IMR-90 (cell line): ENCODE measurements at regions not wholly inside any gene's neighbourhood (a gene's known extent, or its start where the extent isn't known, plus 50 kb on each side); places are given as distances from the start of the nearest gene placed in this dataset.
A peak's percentile ranks its signal among the peaks of the same experiment; 100 is the strongest.

Experiments
- ATAC-seq: fragments of 200-7000 bp; cut with Tn5 transposase; 2 replicates; pipeline ENCODE4 v1.9.1; 2020; ENCODE audit warnings: low read depth, mild to moderate bottlenecking, moderate library complexity
- BruUV-seq: library from RNA; stranded (reverse); fragments of 400-500 nt; replicated peaks from 2 replicates; lab custom pipeline; 2021; lab: Mats Ljungman, UMichigan
- CTCF ChIA-PET: fragments of 300-600 bp; formaldehyde crosslinking; extraction: SDS; loops from one replicate; lab custom pipeline; 2021; ENCODE audit warnings: antibody characterized with exemption; lab: Yijun Ruan, JAX
- POLR2A ChIA-PET: fragments of 300-600 bp; sonication (Branson Sonifier 250); formaldehyde crosslinking; loops from one replicate; lab custom pipeline; 2022; ENCODE audit warnings: antibody characterized with exemption; ENCODE audit not compliant: unreplicated experiment; lab: Charles Lee
- DNase-seq: peaks from one replicate; pipeline ENCODE4 v3.0.0; 2013
- H2AFZ ChIP-seq: replicated peaks from 2 replicates; pipeline ENCODE3; 2013; ENCODE audit warnings: low read length, mild to moderate bottlenecking; ENCODE audit not compliant: poor library complexity
- H2AK5ac ChIP-seq: 2 replicates; pipeline ENCODE4 v1.6.1; 2013; ENCODE audit warnings: low read depth, low read length, inconsistent platforms
- H2AK9ac ChIP-seq: replicated peaks from 2 replicates; pipeline ENCODE3; 2013; ENCODE audit warnings: mild to moderate bottlenecking, low read depth, low read length, moderate library complexity; ENCODE audit not compliant: poor library complexity
- H2BK120ac ChIP-seq: 2 replicates; pipeline ENCODE4 v1.6.1; 2013; ENCODE audit warnings: low read depth, low read length, inconsistent platforms
- H2BK15ac ChIP-seq: 3 replicates; pipeline ENCODE4 v1.6.1; 2013; ENCODE audit warnings: low read depth, low read length, inconsistent platforms
- H2BK20ac ChIP-seq: 2 replicates; pipeline ENCODE4 v1.6.1; 2013; ENCODE audit warnings: low read depth, mild to moderate bottlenecking, inconsistent platforms, low read length, moderate library complexity
- H2BK5ac ChIP-seq: 2 replicates; pipeline ENCODE4 v1.6.1; 2013; ENCODE audit warnings: mild to moderate bottlenecking, low read depth, low read length, inconsistent platforms; ENCODE audit not compliant: poor library complexity, severe bottlenecking
- H3K14ac ChIP-seq: replicated peaks from 2 replicates; pipeline ENCODE4 v1.6.1; 2013; ENCODE audit warnings: low read depth, low read length, inconsistent platforms
- H3K18ac ChIP-seq: 2 replicates; pipeline ENCODE4 v1.6.1; 2013; ENCODE audit warnings: low read depth, low read length, control low read depth
- H3K23ac ChIP-seq: 2 replicates; pipeline ENCODE4 v1.6.1; 2013; ENCODE audit warnings: low read depth, low read length, inconsistent platforms
- H3K27ac ChIP-seq: 2 replicates; pipeline ENCODE4 v1.5.1; 2013; ENCODE audit warnings: mild to moderate bottlenecking, control low read depth, low read length; ENCODE audit not compliant: insufficient read depth
- H3K27me3 ChIP-seq: 2 replicates; pipeline ENCODE4 v1.6.1; 2013; ENCODE audit warnings: low read length; ENCODE audit not compliant: control insufficient read depth, insufficient read depth
- H3K36me3 ChIP-seq: 2 replicates; pipeline ENCODE4 v1.6.1; 2013; ENCODE audit warnings: low read length, mixed read lengths; ENCODE audit not compliant: control insufficient read depth, insufficient read depth
- H3K4ac ChIP-seq: 2 replicates; pipeline ENCODE4 v1.6.1; 2013; ENCODE audit warnings: low read depth, low read length, inconsistent platforms
- H3K4me1 ChIP-seq: 2 replicates; pipeline ENCODE4 v1.6.1; 2013; ENCODE audit warnings: low read length, mixed read lengths; ENCODE audit not compliant: control insufficient read depth, insufficient read depth
- H3K4me2 ChIP-seq: 2 replicates; pipeline ENCODE4 v1.6.1; 2013; ENCODE audit warnings: low read depth, mild to moderate bottlenecking, control low read depth, low read length, moderate library complexity
- H3K4me3 ChIP-seq: 2 replicates; pipeline ENCODE4 v1.5.1; 2013; ENCODE audit warnings: low read depth, mild to moderate bottlenecking, control low read depth, low read length, moderate library complexity; ENCODE audit not compliant: insufficient read depth
- H3K56ac ChIP-seq: 2 replicates; pipeline ENCODE4 v1.6.1; 2013; ENCODE audit warnings: low read length, inconsistent platforms; ENCODE audit not compliant: insufficient read depth; ENCODE audit errors: extremely low read depth
- H3K79me1 ChIP-seq, 2 experiments: 2 replicates each; pipeline ENCODE4 v1.6.1; 2013; ENCODE audit warnings: low read length in 2 of 2, inconsistent platforms in 1 of 2, low read depth in 1 of 2
- H3K9ac ChIP-seq: 2 replicates; pipeline ENCODE4 v1.6.1; 2013; ENCODE audit warnings: low read depth, low read length, control low read depth
- H3K9me1 ChIP-seq: 2 replicates; pipeline ENCODE4 v1.6.1; 2013; ENCODE audit warnings: low read length, inconsistent platforms; ENCODE audit not compliant: insufficient read depth
- H3K9me3 ChIP-seq: 2 replicates; pipeline ENCODE4 v1.6.1; 2013; ENCODE audit warnings: low read length; ENCODE audit not compliant: control insufficient read depth, insufficient read depth
- H4K20me1 ChIP-seq: 2 replicates; pipeline ENCODE4 v1.6.1; 2013; ENCODE audit warnings: low read length, inconsistent platforms; ENCODE audit not compliant: insufficient read depth
- H4K5ac ChIP-seq: 2 replicates; pipeline ENCODE4 v1.6.1; 2013; ENCODE audit warnings: mild to moderate bottlenecking, low read depth, low read length, control low read depth
- H4K8ac ChIP-seq, 2 experiments: 2 replicates each; pipeline ENCODE4 v1.6.1; 2013; ENCODE audit warnings: low read depth in 2 of 2, low read length in 2 of 2, control low read depth in 1 of 2, inconsistent platforms in 1 of 2
- H4K91ac ChIP-seq: 2 replicates; pipeline ENCODE4 v1.6.1; 2013; ENCODE audit warnings: low read depth, low read length, inconsistent platforms; ENCODE audit not compliant: insufficient read depth
- BHLHE40 ChIP-seq: fragments of 150-350 bp; IDR thresholded peaks from 2 replicates; pipeline ENCODE4 v1.6.1; 2016; ENCODE audit warnings: mild to moderate bottlenecking, low read depth, low read length
- CEBPB ChIP-seq: IDR thresholded peaks from 2 replicates; pipeline ENCODE4 v1.6.1; 2012; ENCODE audit warnings: low read depth, low read length, improper control_type of control experiment
- CHD1 ChIP-seq: IDR thresholded peaks from 2 replicates; pipeline ENCODE4 v1.6.1; 2012; ENCODE audit warnings: low read depth, low read length, improper control_type of control experiment
- CTCF ChIP-seq: conservative IDR thresholded peaks from 2 replicates; pipeline ENCODE4 v1.5.1; 2012; ENCODE audit warnings: mild to moderate bottlenecking, low read depth, low read length, improper control_type of control experiment
- ELK1 ChIP-seq: fragments of 150-350 bp; IDR thresholded peaks from 2 replicates; pipeline ENCODE4 v1.6.1; 2016; ENCODE audit warnings: low read depth, mild to moderate bottlenecking, low read length, moderate library complexity, borderline replicate concordance
- FOS ChIP-seq: fragments of 150-350 bp; IDR thresholded peaks from 2 replicates; pipeline ENCODE4 v1.6.1; 2016; ENCODE audit warnings: low read depth, low read length
- MAFK ChIP-seq: IDR thresholded peaks from 2 replicates; pipeline ENCODE4 v1.6.1; 2012; ENCODE audit warnings: low read depth, low read length, improper control_type of control experiment
- MAZ ChIP-seq: IDR thresholded peaks from 2 replicates; pipeline ENCODE4 v1.6.1; 2012; ENCODE audit warnings: low read depth, mild to moderate bottlenecking, low read length, improper control_type of control experiment, moderate library complexity, borderline replicate concordance
- NFE2L2 ChIP-seq: fragments of 150-350 bp; IDR thresholded peaks from 2 replicates; pipeline ENCODE4 v1.6.1; 2016; ENCODE audit warnings: low read depth, mild to moderate bottlenecking, low read length
- POLR2A ChIP-seq: IDR thresholded peaks from 2 replicates; pipeline ENCODE4 v1.6.1; 2012; ENCODE audit warnings: mild to moderate bottlenecking, low read depth, low read length
- RAD21 ChIP-seq: IDR thresholded peaks from 2 replicates; pipeline ENCODE4 v1.6.1; 2012; ENCODE audit warnings: low read length, improper control_type of control experiment
- RCOR1 ChIP-seq: IDR thresholded peaks from 2 replicates; pipeline ENCODE4 v1.6.1; 2012; ENCODE audit warnings: mild to moderate bottlenecking, low read length, improper control_type of control experiment; ENCODE audit not compliant: insufficient replicate concordance
- RFX5 ChIP-seq: IDR thresholded peaks from 2 replicates; pipeline ENCODE4 v1.8.0; 2012; ENCODE audit warnings: low read depth, mild to moderate bottlenecking, low read length, moderate library complexity
- SMC3 ChIP-seq: fragments of 150-350 bp; IDR thresholded peaks from 2 replicates; pipeline ENCODE4 v1.6.1; 2016; ENCODE audit warnings: low read depth, mild to moderate bottlenecking, antibody characterized with exemption, low read length, moderate library complexity
- USF2 ChIP-seq: fragments of 150-350 bp; IDR thresholded peaks from 2 replicates; pipeline ENCODE4 v1.6.1; 2017; ENCODE audit warnings: mild to moderate bottlenecking, antibody characterized with exemption, low read length, low read depth
- WGBS, 2 experiments: methylation state at CpG; one replicate each; pipeline versions ENCODE4 v1.1.5 to v1.1.7; 2013; ENCODE audit warnings: missing lambda C conversion rate in 2 of 2; ENCODE audit not compliant: insufficient read length in 1 of 2; ENCODE audit errors: extremely low coverage in 2 of 2; 5-methylcytosine and 5-hydroxymethylcytosine counted together
- dilution Hi-C: fragments of 300-500 bp; cut with HindIII; formaldehyde crosslinking; loops from one replicate; pipeline ENCODE4 v1.14.3; 2018; ENCODE audit warnings: low sequenced_read_pairs; ENCODE audit not compliant: unreplicated experiment
- in situ Hi-C: fragments of 300-500 bp; cut with MboI; formaldehyde crosslinking; loops from 3 replicates; pipeline ENCODE4 v1.14.3; 2019; ENCODE audit warnings: low sequenced_read_pairs, inconsistent platforms, mixed read lengths
- intact Hi-C: fragments of 100-400 bp; cut with micrococcal nuclease; formaldehyde crosslinking; loops from 2 replicates; pipeline ENCODE4 v1.10.0; 2022

GRCh38 chr6:4606016-4606415 is 170.2 kb upstream of the CDYL start:
- Histone ChIP-seq H3K4me2 (no peak overlapping the region), H3K23ac (no peak overlapping the region), H3K4ac (no peak overlapping the region), H3K4me1 (peaks cover 10% of the 10 kb centered on the region), H3K36me3 (no peaks in the 10 kb centered on the region), H2BK120ac (no peak overlapping the region), H3K18ac (no peak overlapping the region), H2BK20ac (no peak overlapping the region), H2AK5ac (peak overlapping the region; percentile 17), H2AFZ (no peak overlapping the region), H2BK5ac (no peak overlapping the region), H4K5ac (no peak overlapping the region), H3K27ac (no peak overlapping the region), H4K20me1 (no peaks in the 10 kb centered on the region), H3K9me3 (no peaks in the 10 kb centered on the region), H4K91ac (no peak overlapping the region), H3K27me3 (no peaks in the 10 kb centered on the region), H4K8ac (no peak overlapping the region), H3K14ac (no peak overlapping the region), H3K79me1 (no peaks in the 10 kb centered on the region), H3K4me3 (no peak overlapping the region), H3K9ac (no peak overlapping the region), H3K56ac (no peak overlapping the region), H3K9me1 (peaks cover 17% of the 10 kb centered on the region), H2BK15ac (no peak overlapping the region), H2AK9ac (no peak overlapping the region)
- intact Hi-C loops (no loop called here), dilution Hi-C loops (no loop called here), in situ Hi-C loops (no loop called here)
- no peak for ATAC-seq
- 87% methylated on average over 3 of the region's 7 CpGs; no CpG with 5 or more reads in 1 of the 2 experiments for WGBS, 2 experiments
- no TSS peak for BruUV-seq
- ChIA-PET CTCF (no interaction called here), POLR2A (no interaction called here)
- TF ChIP-seq POLR2A: no peak
- TF ChIP-seq USF2: no peak
- TF ChIP-seq ELK1: no peak
- TF ChIP-seq CHD1: no peak
- TF ChIP-seq RFX5: no peak
- no peak for TF ChIP-seq BHLHE40
- TF ChIP-seq SMC3: no peak
- no peak for TF ChIP-seq NFE2L2
- no peak for TF ChIP-seq CTCF
- TF ChIP-seq RAD21: no peak
- no peak for TF ChIP-seq CEBPB
- TF ChIP-seq FOS: no peak
- no peak for TF ChIP-seq MAFK
- no peak for TF ChIP-seq MAZ
- no peak for TF ChIP-seq RCOR1
- no peak for DNase-seq
